ENCODE measurements at regions not wholly inside any gene's neighbourhood (a gene's known extent, or its start where the extent isn't known, plus 50 kb on each side); places are given as distances from the start of the nearest gene placed in this dataset.

DNA sequence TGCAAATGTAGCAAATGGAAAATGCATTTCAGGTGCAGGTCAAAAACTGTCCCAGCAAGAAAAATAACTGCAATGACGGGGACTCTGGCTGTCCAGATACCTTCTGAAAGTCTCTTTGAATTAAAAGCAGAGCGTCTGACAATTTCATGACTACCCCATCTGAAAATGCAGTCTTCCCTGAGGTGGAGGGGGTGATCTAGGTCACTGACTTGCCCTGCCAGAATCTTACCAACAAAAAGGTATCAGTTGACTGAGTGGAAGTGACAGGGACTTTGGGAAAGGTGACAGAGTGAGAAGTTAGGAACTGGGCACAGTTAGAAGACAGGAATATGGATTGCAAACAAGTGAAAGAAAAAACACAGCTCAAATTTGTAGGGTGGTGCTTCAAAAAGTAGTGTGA, 402.2 kb downstream of the DHX35 start:
- no peaks in the 10 kb centered on the region for H3K4me1 Mint-ChIP-seq (ENCODE audit: low read depth)
- Histone ChIP-seq H3K9me3 (ENCODE audit: control insufficient read depth in 1 of 2, insufficient read depth in 1 of 2, low read length in 2 of 2) (peaks cover 0 to 4% of the 10 kb centered on the region in 2 experiments), H3K27ac (ENCODE audit: low read depth in 1 of 2, low read length in 2 of 2) (no peak overlapping the region), H3K4me1 (ENCODE audit: insufficient read depth, low read length) (no peaks in the 10 kb centered on the region), H3K4me3 (ENCODE audit: low read length) (no peak overlapping the region), H3K27me3 (ENCODE audit: control insufficient read depth in 1 of 2, insufficient read depth in 2 of 2, low read length in 2 of 2) (no peaks in the 10 kb centered on the region), H3K36me3 (ENCODE audit: insufficient read depth, low read length) (no peaks in the 10 kb centered on the region)
- peaks cover 4% of the 10 kb centered on the region for H3K9me3 Mint-ChIP-seq
- CTCF ChIA-PET, result no interaction called here
- H3K4me3 Mint-ChIP-seq, result no peak overlapping the region
- TF ChIP-seq, protein P1, sequence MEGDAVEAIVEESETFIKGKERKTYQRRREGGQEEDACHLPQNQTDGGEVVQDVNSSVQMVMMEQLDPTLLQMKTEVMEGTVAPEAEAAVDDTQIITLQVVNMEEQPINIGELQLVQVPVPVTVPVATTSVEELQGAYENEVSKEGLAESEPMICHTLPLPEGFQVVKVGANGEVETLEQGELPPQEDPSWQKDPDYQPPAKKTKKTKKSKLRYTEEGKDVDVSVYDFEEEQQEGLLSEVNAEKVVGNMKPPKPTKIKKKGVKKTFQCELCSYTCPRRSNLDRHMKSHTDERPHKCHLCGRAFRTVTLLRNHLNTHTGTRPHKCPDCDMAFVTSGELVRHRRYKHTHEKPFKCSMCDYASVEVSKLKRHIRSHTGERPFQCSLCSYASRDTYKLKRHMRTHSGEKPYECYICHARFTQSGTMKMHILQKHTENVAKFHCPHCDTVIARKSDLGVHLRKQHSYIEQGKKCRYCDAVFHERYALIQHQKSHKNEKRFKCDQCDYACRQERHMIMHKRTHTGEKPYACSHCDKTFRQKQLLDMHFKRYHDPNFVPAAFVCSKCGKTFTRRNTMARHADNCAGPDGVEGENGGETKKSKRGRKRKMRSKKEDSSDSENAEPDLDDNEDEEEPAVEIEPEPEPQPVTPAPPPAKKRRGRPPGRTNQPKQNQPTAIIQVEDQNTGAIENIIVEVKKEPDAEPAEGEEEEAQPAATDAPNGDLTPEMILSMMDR (IDR thresholded peaks at IDR 0.05), result no peak
- ATAC-seq (ENCODE audit: poor library complexity) (no peak), DNase-seq (no peak)
- H3K27me3 Mint-ChIP-seq, result peaks cover 5% of the 10 kb centered on the region
- POLR2A ChIA-PET, result no interaction called here
- no peaks in the 10 kb centered on the region for H3K36me3 Mint-ChIP-seq (ENCODE audit: low read depth)
- H3K27ac Mint-ChIP-seq, result no peak overlapping the region
- intact Hi-C loops (cut with DNase I, micrococcal nuclease), result no loop called here

GRCh38 chr20:39359981-39360620, 398.0 kb downstream of the DHX35 start:
- H3K27me3 ChIP-seq (ENCODE audit: control insufficient read depth in 1 of 2, insufficient read depth in 2 of 2, low read length in 2 of 2), result no peaks in the 10 kb centered on the region
- ChIA-PET CTCF (no interaction called here), POLR2A (no interaction called here)
- peaks cover under 1% of the 10 kb centered on the region for H3K27me3 Mint-ChIP-seq
- H3K9me3 ChIP-seq (ENCODE audit: control insufficient read depth in 1 of 2, insufficient read depth in 1 of 2, low read length in 2 of 2), result no peaks in the 10 kb centered on the region
- TF ChIP-seq, protein P1 (IDR thresholded peaks at IDR 0.05), result no peak
- H3K36me3 Mint-ChIP-seq (ENCODE audit: low read depth), result no peaks in the 10 kb centered on the region
- DNase-seq (no peak), ATAC-seq (ENCODE audit: poor library complexity) (no peak)
- H3K27ac ChIP-seq (ENCODE audit: low read depth in 1 of 2, low read length in 2 of 2), result no peak overlapping the region
- no peak overlapping the region for H3K27ac Mint-ChIP-seq
- H3K4me3 ChIP-seq (ENCODE audit: low read length), result no peak overlapping the region
- no peaks in the 10 kb centered on the region for H3K36me3 ChIP-seq (ENCODE audit: insufficient read depth, low read length)
- intact Hi-C loops (cut with DNase I, micrococcal nuclease), result no loop called here
- H3K4me3 Mint-ChIP-seq, result no peak overlapping the region
- H3K4me1 ChIP-seq (ENCODE audit: insufficient read depth, low read length), result no peaks in the 10 kb centered on the region
- no peaks in the 10 kb centered on the region for H3K9me3 Mint-ChIP-seq
- no peaks in the 10 kb centered on the region for H3K4me1 Mint-ChIP-seq (ENCODE audit: low read depth)

GRCh38 chr20:39358052-39358451, 395.9 kb downstream of the DHX35 start:
- Histone ChIP-seq H3K4me1 (ENCODE audit: insufficient read depth, low read length) (no peaks in the 10 kb centered on the region), H3K36me3 (ENCODE audit: insufficient read depth, low read length) (no peaks in the 10 kb centered on the region), H3K27ac (ENCODE audit: low read depth in 1 of 2, low read length in 2 of 2) (no peak overlapping the region), H3K9me3 (ENCODE audit: control insufficient read depth in 1 of 2, insufficient read depth in 1 of 2, low read length in 2 of 2) (no peaks in the 10 kb centered on the region), H3K27me3 (ENCODE audit: control insufficient read depth in 1 of 2, insufficient read depth in 2 of 2, low read length in 2 of 2) (no peaks in the 10 kb centered on the region), H3K4me3 (ENCODE audit: low read length) (no peak overlapping the region)
- Mint-ChIP-seq H3K36me3 (ENCODE audit: low read depth) (no peaks in the 10 kb centered on the region), H3K4me3 (no peak overlapping the region), H3K27ac (no peak overlapping the region), H3K9me3 (no peaks in the 10 kb centered on the region), H3K27me3 (no peaks in the 10 kb centered on the region), H3K4me1 (ENCODE audit: low read depth) (no peaks in the 10 kb centered on the region)
- no peak for ATAC-seq (ENCODE audit: poor library complexity)
- CTCF ChIA-PET, result no interaction called here
- DNase-seq, result no peak
- intact Hi-C loops (cut with DNase I, micrococcal nuclease), result no loop called here
- TF ChIP-seq, protein P1 (IDR thresholded peaks at IDR 0.05), result no peak
- POLR2A ChIA-PET, result no interaction called here
